Endothelial cell of umbilical vein (primary cell): ENCODE measurements at regions not wholly inside any gene's neighbourhood (a gene's known extent, or its start where the extent isn't known, plus 50 kb on each side); places are given as distances from the start of the nearest gene placed in this dataset.

Experiments used
- BruUV-seq: library from RNA; stranded (reverse); fragments of 400-500 nt; replicated peaks from 2 replicates; lab custom pipeline; 2021; lab: Mats Ljungman, UMichigan
- CTCF ChIA-PET: fragments of 300-600, 350-600 bp; sonication (Branson Sonifier 250); formaldehyde crosslinking; loops from one replicate; lab custom pipeline; 2021; ENCODE audit warnings: antibody characterized with exemption, inconsistent platforms; lab: Charles Lee
- POLR2A ChIA-PET: fragments of 300-600, 350-600 bp; sonication (Branson Sonifier 250); formaldehyde crosslinking; loops from one replicate; lab custom pipeline; 2021; ENCODE audit warnings: antibody characterized with exemption, inconsistent platforms; lab: Charles Lee
- DNase-seq: peaks from one replicate; pipeline ENCODE4 v3.0.0-alpha.2; 2011; ENCODE audit warnings: low read depth, low spot score
- FAIRE-seq: peaks from 2 replicates; lab custom pipeline; 2011; peaks lifted over from hg19 to GRCh38; lab: Jason Lieb, UNC
- H2AFZ ChIP-seq: 2 replicates; pipeline ENCODE4 v1.6.0; 2012; ENCODE audit warnings: low read depth, low read length, control low read depth, inconsistent platforms
- H3K27ac ChIP-seq: 2 replicates; pipeline ENCODE4 v1.5.1; 2011; ENCODE audit warnings: low read depth, mild to moderate bottlenecking, control low read depth, low read length, moderate library complexity; ENCODE audit not compliant: insufficient read depth
- H3K27me3 ChIP-seq, 2 experiments: 2 replicates each; pipeline versions ENCODE4 v1.6.0 to v1.6.1; 2011; ENCODE audit warnings: low read length in 2 of 2, mixed read lengths in 1 of 2; ENCODE audit not compliant: control insufficient read depth in 2 of 2, insufficient read depth in 2 of 2
- H3K36me3 ChIP-seq, 2 experiments: 2 replicates in 1 of 2; 3 replicates in 1 of 2; pipeline ENCODE4 v1.5.1; 2011; ENCODE audit warnings: low read length in 2 of 2, mild to moderate bottlenecking in 1 of 2, moderate library complexity in 1 of 2; ENCODE audit not compliant: control insufficient read depth in 2 of 2, insufficient read depth in 2 of 2; ENCODE audit errors: extremely low read depth in 1 of 2
- H3K4me1 ChIP-seq: 3 replicates; pipeline ENCODE4 v1.5.1; 2011; ENCODE audit warnings: mild to moderate bottlenecking, low read length; ENCODE audit not compliant: control insufficient read depth, insufficient read depth; ENCODE audit errors: extremely low read depth
- H3K4me2 ChIP-seq: 2 replicates; pipeline ENCODE4 v1.6.1; 2011; ENCODE audit warnings: low read length, control low read depth, mixed read lengths; ENCODE audit not compliant: insufficient read depth
- H3K4me3 ChIP-seq, 3 experiments: fragments of 200-600 bp in 1 of 3; sonication (generic), shearing (Covaris generic) in 1 of 3; replicated peaks in 1 of 3; 2 replicates each; pipeline ENCODE4 v1.5.1; 2011 to 2016; ENCODE audit warnings: control low read depth in 3 of 3, low read length in 3 of 3, mild to moderate bottlenecking in 2 of 3, inconsistent platforms in 1 of 3, low read depth in 1 of 3, moderate library complexity in 1 of 3; ENCODE audit not compliant: insufficient read depth in 1 of 3
- H3K79me2 ChIP-seq: 2 replicates; pipeline ENCODE4 v1.6.0; 2012; ENCODE audit warnings: low read length, inconsistent platforms; ENCODE audit not compliant: control insufficient read depth, insufficient read depth
- H3K9ac ChIP-seq: replicated peaks from 2 replicates; pipeline ENCODE3; 2011; ENCODE audit warnings: low read length, control low read depth; ENCODE audit not compliant: insufficient read depth; ENCODE audit errors: extremely low read depth
- H3K9me1 ChIP-seq: replicated peaks from 3 replicates; pipeline ENCODE4 v1.6.0; 2011; ENCODE audit warnings: mild to moderate bottlenecking, low read length; ENCODE audit not compliant: control insufficient read depth, insufficient read depth; ENCODE audit errors: extremely low read depth
- H3K9me3 ChIP-seq: replicated peaks from 2 replicates; pipeline ENCODE4 v1.5.1; 2012; ENCODE audit warnings: low read length, inconsistent platforms; ENCODE audit not compliant: control insufficient read depth, insufficient read depth
- H4K20me1 ChIP-seq: replicated peaks from 2 replicates; pipeline ENCODE3; 2011; ENCODE audit warnings: mild to moderate bottlenecking, low read length; ENCODE audit not compliant: control insufficient read depth, insufficient read depth; ENCODE audit errors: extremely low read depth
- CTCF ChIP-seq, 2 donors: IDR thresholded peaks; 1 replicate in 1 of 2; 2 replicates in 1 of 2; pipeline ENCODE4 v1.5.1; 2011; ENCODE audit warnings: low read length in 2 of 2, mild to moderate bottlenecking in 2 of 2, moderate library complexity in 2 of 2, control low read depth in 1 of 2, inconsistent platforms in 1 of 2, low read depth in 1 of 2; ENCODE audit not compliant: insufficient read depth in 1 of 2; ENCODE audit errors: extremely low read depth in 1 of 2
- EZH2 ChIP-seq: IDR thresholded peaks from 2 replicates; pipeline ENCODE4 v1.6.1; 2012; ENCODE audit warnings: borderline replicate concordance, low read depth, mild to moderate bottlenecking, moderate library complexity, low read length, inconsistent platforms; ENCODE audit not compliant: severe bottlenecking
- FOS ChIP-seq: IDR thresholded peaks from 2 replicates; pipeline ENCODE4 v1.6.1; 2011; ENCODE audit warnings: mild to moderate bottlenecking, low read length, moderate library complexity, borderline replicate concordance; ENCODE audit not compliant: insufficient read depth
- GATA2 ChIP-seq: IDR thresholded peaks from 2 replicates; pipeline ENCODE4 v1.7.0; 2011; ENCODE audit warnings: low read depth, mild to moderate bottlenecking, moderate library complexity, mixed read lengths, low read length; ENCODE audit not compliant: insufficient read length, insufficient read depth
- JUN ChIP-seq: IDR thresholded peaks from 2 replicates; pipeline ENCODE4 v1.6.1; 2011; ENCODE audit warnings: borderline replicate concordance, low read depth; ENCODE audit not compliant: insufficient read length, insufficient read depth
- MYC ChIP-seq: IDR thresholded peaks from one replicate; pipeline ENCODE4 v1.6.1; 2011; ENCODE audit warnings: mild to moderate bottlenecking, low read depth, low read length
- POLR2A ChIP-seq: IDR thresholded peaks from 2 replicates; pipeline ENCODE4 v1.6.1; 2012; ENCODE audit warnings: low read depth, mild to moderate bottlenecking, control low read depth, low read length
- POLR2AphosphoS5 ChIP-seq: IDR thresholded peaks from 2 replicates; pipeline ENCODE4 v1.6.1; 2012; ENCODE audit warnings: low read depth, mild to moderate bottlenecking, control low read depth, low read length, moderate library complexity; ENCODE audit not compliant: insufficient read depth
- dilution Hi-C: fragments of 300-500 bp; cut with MboI; formaldehyde crosslinking; loops from one replicate; pipeline ENCODE4 v1.15.0; 2019; ENCODE audit warnings: low sequenced_read_pairs; ENCODE audit not compliant: extremely low pct_ligation_motif_present
- intact Hi-C: fragments of 100-400 bp; cut with micrococcal nuclease; formaldehyde crosslinking; loops from one replicate; pipeline ENCODE4 v1.10.0; 2022
- TF ChIP-seq, protein P1 (sequence below): IDR thresholded peaks from 2 replicates; pipeline ENCODE4 v1.6.1; 2011; ENCODE audit not compliant: insufficient read depth, insufficient read length

DNA sequence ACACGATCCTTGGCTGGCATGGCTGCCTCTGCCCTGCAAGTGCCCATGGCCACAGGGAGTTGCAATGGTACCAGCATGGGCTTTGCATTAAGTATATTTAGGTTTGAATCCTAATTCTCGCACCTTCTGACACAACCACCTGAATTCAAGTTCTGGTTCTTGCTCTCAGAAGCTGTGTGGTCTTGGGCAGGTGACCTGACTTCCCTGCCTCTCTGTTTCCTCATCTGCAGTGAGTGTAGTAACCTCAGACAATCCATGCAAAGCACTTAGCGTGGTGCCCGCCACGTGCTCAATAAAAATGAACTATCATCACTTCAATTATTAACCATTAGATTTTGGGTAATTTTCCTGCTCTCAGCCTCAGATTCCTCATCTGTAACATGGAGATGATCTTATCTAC lies 378.8 kb upstream of the ARID1B start:
- Histone ChIP-seq H3K9ac (no peak overlapping the region), H3K4me1 (no peaks in the 10 kb centered on the region), H3K4me2 (no peak overlapping the region), H2AFZ (no peak overlapping the region), H3K9me1 (no peaks in the 10 kb centered on the region), H3K4me3 (no peak overlapping the region), H4K20me1 (no peaks in the 10 kb centered on the region), H3K79me2 (no peaks in the 10 kb centered on the region), H3K27me3 (peaks cover 0 to 1% of the 10 kb centered on the region in 2 experiments), H3K27ac (no peak overlapping the region), H3K36me3 (no peaks in the 10 kb centered on the region), H3K9me3 (no peaks in the 10 kb centered on the region)
- intact Hi-C loops: no loop called here
- dilution Hi-C loops: no loop called here
- ChIA-PET POLR2A (no interaction called here), CTCF (no interaction called here)
- TF ChIP-seq POLR2A (no peak), GATA2 (no peak), FOS (no peak)
- no TSS peak for BruUV-seq
- no peak for DNase-seq
- no peak for FAIRE-seq

DNA sequence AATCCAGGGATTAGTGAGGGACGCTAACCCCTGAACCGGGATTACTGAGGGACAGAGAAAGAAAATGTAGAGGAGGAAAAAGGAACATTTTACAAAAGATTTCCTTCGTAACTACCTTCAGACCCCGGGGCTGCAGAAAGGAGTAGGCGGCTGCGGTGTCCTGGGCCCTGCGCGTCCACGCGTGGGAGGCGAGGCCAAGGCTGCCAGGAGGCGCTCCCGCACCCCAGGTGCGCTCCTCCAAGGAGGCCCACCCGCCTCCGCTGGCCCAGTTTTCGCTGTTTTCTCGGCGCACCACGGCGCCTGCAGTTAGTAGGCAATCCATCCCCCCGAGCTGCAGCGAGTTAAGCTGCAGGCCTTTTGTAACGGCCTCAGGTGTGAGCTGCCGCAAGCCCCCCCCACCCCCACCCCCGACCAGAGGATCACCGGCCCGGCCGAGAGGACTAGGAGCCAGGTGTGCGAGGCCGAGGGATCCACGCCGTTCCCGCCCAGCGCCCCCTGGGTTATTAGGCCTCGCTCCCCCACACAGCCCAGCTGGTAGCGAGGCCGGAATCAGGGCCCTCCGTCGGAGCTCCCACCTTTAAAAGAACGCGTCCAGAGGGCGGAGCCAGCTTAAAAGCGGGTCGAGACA lies 380.3 kb upstream of the ARID1B start:
- Histone ChIP-seq H2AFZ (no peak overlapping the region), H3K9me1 (no peaks in the 10 kb centered on the region), H3K4me1 (no peaks in the 10 kb centered on the region), H3K4me3 (no peak overlapping the region), H3K79me2 (no peaks in the 10 kb centered on the region), H3K9ac (no peak overlapping the region), H3K4me2 (no peak overlapping the region), H3K9me3 (no peaks in the 10 kb centered on the region), H3K27me3 (peaks cover 0 to 1% of the 10 kb centered on the region in 2 experiments), H3K27ac (no peak overlapping the region), H4K20me1 (no peaks in the 10 kb centered on the region), H3K36me3 (no peaks in the 10 kb centered on the region)
- BruUV-seq: no TSS peak
- ChIA-PET CTCF (no interaction called here), POLR2A (no interaction called here)
- dilution Hi-C loops (no loop called here), intact Hi-C loops (no loop called here)
- no peak for FAIRE-seq
- TF ChIP-seq FOS (no peak), EZH2 (no peak), CTCF (IDR thresholded peaks at IDR 0.05; ENCODE audit: extremely low read depth in 1 of 2, insufficient read depth in 1 of 2, low read depth in 1 of 2, low read length in 2 of 2) (no peak), POLR2AphosphoS5 (no peak), MYC (no peak), POLR2A (no peak), GATA2 (no peak), JUN (no peak)
- TF ChIP-seq, protein P1, sequence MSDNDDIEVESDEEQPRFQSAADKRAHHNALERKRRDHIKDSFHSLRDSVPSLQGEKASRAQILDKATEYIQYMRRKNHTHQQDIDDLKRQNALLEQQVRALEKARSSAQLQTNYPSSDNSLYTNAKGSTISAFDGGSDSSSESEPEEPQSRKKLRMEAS: no peak
- DNase-seq: no peak
